ENCODE measurements at regions not wholly inside any gene's neighbourhood (a gene's known extent, or its start where the extent isn't known, plus 50 kb on each side); places are given as distances from the start of the nearest gene placed in this dataset.

GRCh38 chr1:199336745-199337640, 690.5 kb upstream of the NR5A2 start:
- no peak for FAIRE-seq
- DNase-seq (ENCODE audit: extremely low spot score, insufficient read length, low read depth), result no peak

- no peak for FAIRE-seq
Measured at GRCh38 chr1:199338760-199339159, 688.8 kb upstream of the NR5A2 start.

GRCh38 chr1:199352351-199352750, 675.2 kb upstream of the NR5A2 start:
- FAIRE-seq (no peak), DNase-seq (ENCODE audit: extremely low spot score, insufficient read length, low read depth) (no peak)

More at GRCh38 chr1:199338760-199339159, 688.8 kb upstream of the NR5A2 start:
- DNase-seq (ENCODE audit: extremely low spot score, insufficient read length, low read depth), result no peak

- no peak for DNase-seq (ENCODE audit: extremely low spot score, insufficient read length, low read depth)
- FAIRE-seq, result no peak
Measured at GRCh38 chr1:199353906-199354305, 673.6 kb upstream of the NR5A2 start.

GRCh38 chr1:199356561-199356960, 670.9 kb upstream of the NR5A2 start:
- DNase-seq (ENCODE audit: extremely low spot score, insufficient read length, low read depth) (no peak), FAIRE-seq (no peak)

- DNase-seq (ENCODE audit: extremely low spot score, insufficient read length, low read depth) (no peak), FAIRE-seq (no peak)
Measured at GRCh38 chr1:199357599-199357998, 669.9 kb upstream of the NR5A2 start.

GRCh38 chr1:199362996-199363395, 664.5 kb upstream of the NR5A2 start:
- FAIRE-seq (no peak), DNase-seq (ENCODE audit: extremely low spot score, insufficient read length, low read depth) (no peak)

- FAIRE-seq, result no peak
- DNase-seq (ENCODE audit: extremely low spot score, insufficient read length, low read depth), result no peak
Measured at GRCh38 chr1:199373139-199373538, 654.4 kb upstream of the NR5A2 start.

- DNase-seq (ENCODE audit: extremely low spot score, insufficient read length, low read depth) (no peak), FAIRE-seq (no peak)
Measured at GRCh38 chr1:199377211-199377610, 650.3 kb upstream of the NR5A2 start.

- no peak for FAIRE-seq
- no peak for DNase-seq (ENCODE audit: extremely low spot score, insufficient read length, low read depth)
Measured at GRCh38 chr1:199383793-199384192, 643.7 kb upstream of the NR5A2 start.

GRCh38 chr1:199394856-199395255, 632.7 kb upstream of the NR5A2 start:
- DNase-seq (ENCODE audit: extremely low spot score, insufficient read length, low read depth) (no peak), FAIRE-seq (no peak)

GRCh38 chr1:199396456-199396855, 631.1 kb upstream of the NR5A2 start:
- no peak for FAIRE-seq
- no peak for DNase-seq (ENCODE audit: extremely low spot score, insufficient read length, low read depth)

GRCh38 chr1:199399996-199400724, 627.4 kb upstream of the NR5A2 start:
- peak; percentile 77 for FAIRE-seq

GRCh38 chr1:199403531-199404116, 623.9 kb upstream of the NR5A2 start:
- FAIRE-seq (no peak), DNase-seq (ENCODE audit: extremely low spot score, insufficient read length, low read depth) (no peak)

More at GRCh38 chr1:199399996-199400724, 627.4 kb upstream of the NR5A2 start:
- peak; percentile 0 for DNase-seq (ENCODE audit: extremely low spot score, insufficient read length, low read depth)

- DNase-seq (ENCODE audit: extremely low spot score, insufficient read length, low read depth) (no peak), FAIRE-seq (no peak)
Measured at GRCh38 chr1:199404191-199404590, 623.3 kb upstream of the NR5A2 start.

- DNase-seq (ENCODE audit: extremely low spot score, insufficient read length, low read depth) (no peak), FAIRE-seq (no peak)
Measured at GRCh38 chr1:199404976-199405375, 622.5 kb upstream of the NR5A2 start.

- no peak for FAIRE-seq
- DNase-seq (ENCODE audit: extremely low spot score, insufficient read length, low read depth), result no peak
Measured at GRCh38 chr1:199405634-199406196, 621.8 kb upstream of the NR5A2 start.

GRCh38 chr1:199410462-199410861, 617.0 kb upstream of the NR5A2 start:
- DNase-seq (ENCODE audit: extremely low spot score, insufficient read length, low read depth), result no peak
- FAIRE-seq, result no peak

- DNase-seq (ENCODE audit: extremely low spot score, insufficient read length, low read depth) (no peak), FAIRE-seq (no peak)
Measured at GRCh38 chr1:199411506-199411905, 616.0 kb upstream of the NR5A2 start.

- no peak for FAIRE-seq
- DNase-seq (ENCODE audit: extremely low spot score, insufficient read length, low read depth), result no peak
Measured at GRCh38 chr1:199422206-199422605, 605.3 kb upstream of the NR5A2 start.

All from GM18507 (cell line).